Eye (tissue), 1 donor: ENCODE measurements at regions not wholly inside any gene's neighbourhood (a gene's known extent, or its start where the extent isn't known, plus 50 kb on each side); places are given as distances from the start of the nearest gene placed in this dataset.
A peak's percentile ranks its signal among the peaks of the same experiment; 100 is the strongest.
"Not testable (repeated sequence)": the region's sequence is repeated elsewhere in the genome, so short reads cannot be mapped to it uniquely, and the experiment has no call there.

ENCODE experiments used
- DNase-seq: peaks from one replicate; pipeline ENCODE4 v3.0.0-alpha.2; 2015

GRCh38 chr9:89674667-89675057 lies 69.8 kb downstream of the GADD45G start:
- DNase-seq, result no peak

- peak; percentile 94 for DNase-seq
These were observed 70.4 kb downstream of the GADD45G start for GRCh38 chr9:89675058-89675742.

GRCh38 chr9:89676281-89676680 lies 71.5 kb downstream of the GADD45G start:
- peak; percentile 73 for DNase-seq

- DNase-seq, result peak; percentile 94
These were observed 73.0 kb downstream of the GADD45G start for GRCh38 chr9:89677702-89678395.

GRCh38 chr9:89678396-89679015 lies 73.7 kb downstream of the GADD45G start:
- peak; percentile 57 for DNase-seq

- no peak for DNase-seq
These were observed 74.2 kb downstream of the GADD45G start for GRCh38 chr9:89679016-89679415.

GRCh38 chr9:89679581-89679980 lies 74.8 kb downstream of the GADD45G start:
- no peak for DNase-seq

GRCh38 chr9:89680547-89681467 lies 76.0 kb downstream of the GADD45G start:
- no peak for DNase-seq

- not testable (repeated sequence) for DNase-seq
These were observed 76.7 kb downstream of the GADD45G start for GRCh38 chr9:89681468-89681859.

- DNase-seq, result no peak
These were observed 78.8 kb downstream of the GADD45G start for GRCh38 chr9:89683626-89684025.

GRCh38 chr9:89684218-89684617 lies 79.4 kb downstream of the GADD45G start:
- no peak for DNase-seq

- no peak for DNase-seq
These were observed 80.3 kb downstream of the GADD45G start for GRCh38 chr9:89684912-89685636.

- no peak for DNase-seq
These were observed 80.9 kb downstream of the GADD45G start for GRCh38 chr9:89685698-89686097.

- DNase-seq, result no peak
These were observed 81.3 kb downstream of the GADD45G start for GRCh38 chr9:89686126-89686525.

GRCh38 chr9:89686621-89687020 lies 81.8 kb downstream of the GADD45G start:
- DNase-seq, result no peak

- DNase-seq, result no peak
These were observed 82.4 kb downstream of the GADD45G start for GRCh38 chr9:89687188-89687587.

- no peak for DNase-seq
These were observed 83.0 kb downstream of the GADD45G start for GRCh38 chr9:89687848-89688247.

GRCh38 chr9:89689321-89689720 lies 84.5 kb downstream of the GADD45G start:
- DNase-seq, result not testable (repeated sequence)

- DNase-seq, result no peak
These were observed 85.6 kb downstream of the GADD45G start for GRCh38 chr9:89690334-89690912.

- DNase-seq, result peak; percentile 61
These were observed 90.7 kb downstream of the GADD45G start for GRCh38 chr9:89695441-89695891.

- DNase-seq, result not testable (repeated sequence)
These were observed 91.2 kb downstream of the GADD45G start for GRCh38 chr9:89695979-89696378.

GRCh38 chr9:89696780-89697179 lies 92.0 kb downstream of the GADD45G start:
- DNase-seq, result no peak
